Stomach (tissue), 4 donors: ENCODE measurements at regions not wholly inside any gene's neighbourhood (a gene's known extent, or its start where the extent isn't known, plus 50 kb on each side); places are given as distances from the start of the nearest gene placed in this dataset.

Experiments
- EP300 ChIP-seq: sonication (generic); formaldehyde crosslinking; IDR thresholded peaks from one replicate; pipeline ENCODE4 v1.6.1; 2017; ENCODE audit warnings: antibody characterized with exemption
- POLR2A ChIP-seq, 4 donors: fragments of 450-650 bp; IDR thresholded peaks; one replicate each; pipeline ENCODE4 v1.6.1; 2016; ENCODE audit warnings: antibody characterized with exemption in 4 of 4, control low read depth in 2 of 4, mild to moderate bottlenecking in 1 of 4, moderate library complexity in 1 of 4
- POLR2AphosphoS5 ChIP-seq, 3 donors: sonication (generic); formaldehyde crosslinking; IDR thresholded peaks; one replicate each; pipeline ENCODE4 v1.6.1; 2016; ENCODE audit warnings: antibody characterized with exemption in 3 of 3
- TF ChIP-seq, protein P1 (sequence below), 7 experiments: fragments of 450-650 bp in 4 of 7; fragments of 200-600 bp in 3 of 7; sonication (generic) in 3 of 7; IDR thresholded peaks; one replicate each; pipeline ENCODE4 v1.5.1; 2016 to 2019; ENCODE audit warnings: antibody characterized with exemption in 7 of 7, control low read depth in 2 of 7, mild to moderate bottlenecking in 1 of 7

- no peak for TF ChIP-seq EP300
- TF ChIP-seq, protein P1, sequence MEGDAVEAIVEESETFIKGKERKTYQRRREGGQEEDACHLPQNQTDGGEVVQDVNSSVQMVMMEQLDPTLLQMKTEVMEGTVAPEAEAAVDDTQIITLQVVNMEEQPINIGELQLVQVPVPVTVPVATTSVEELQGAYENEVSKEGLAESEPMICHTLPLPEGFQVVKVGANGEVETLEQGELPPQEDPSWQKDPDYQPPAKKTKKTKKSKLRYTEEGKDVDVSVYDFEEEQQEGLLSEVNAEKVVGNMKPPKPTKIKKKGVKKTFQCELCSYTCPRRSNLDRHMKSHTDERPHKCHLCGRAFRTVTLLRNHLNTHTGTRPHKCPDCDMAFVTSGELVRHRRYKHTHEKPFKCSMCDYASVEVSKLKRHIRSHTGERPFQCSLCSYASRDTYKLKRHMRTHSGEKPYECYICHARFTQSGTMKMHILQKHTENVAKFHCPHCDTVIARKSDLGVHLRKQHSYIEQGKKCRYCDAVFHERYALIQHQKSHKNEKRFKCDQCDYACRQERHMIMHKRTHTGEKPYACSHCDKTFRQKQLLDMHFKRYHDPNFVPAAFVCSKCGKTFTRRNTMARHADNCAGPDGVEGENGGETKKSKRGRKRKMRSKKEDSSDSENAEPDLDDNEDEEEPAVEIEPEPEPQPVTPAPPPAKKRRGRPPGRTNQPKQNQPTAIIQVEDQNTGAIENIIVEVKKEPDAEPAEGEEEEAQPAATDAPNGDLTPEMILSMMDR (IDR thresholded peaks at IDR 0.05): no peak
- TF ChIP-seq POLR2A (IDR thresholded peaks at IDR 0.05): no peak
- TF ChIP-seq POLR2AphosphoS5 (IDR thresholded peaks at IDR 0.05): no peak
Measured at GRCh38 chr4:151524610-151525009, 115.6 kb downstream of the FHIP1A start.
